GM18505 (cell line): ENCODE measurements at regions not wholly inside any gene's neighbourhood (a gene's known extent, or its start where the extent isn't known, plus 50 kb on each side); places are given as distances from the start of the nearest gene placed in this dataset.
"Not testable (repeated sequence)": the region's sequence is repeated elsewhere in the genome, so short reads cannot be mapped to it uniquely, and the experiment has no call there.

Experiments used
- ATAC-seq: cut with Tn5 transposase; IDR thresholded peaks from one replicate; pipeline ENCODE4 v1.9.1; 2021; ENCODE audit not compliant: unreplicated experiment
- POLR2A ChIP-seq: IDR thresholded peaks from 4 replicates; pipeline ENCODE4 v1.6.1; 2011; ENCODE audit warnings: borderline replicate concordance; ENCODE audit not compliant: insufficient read depth, insufficient read length; ENCODE audit errors: extremely low read depth

DNA sequence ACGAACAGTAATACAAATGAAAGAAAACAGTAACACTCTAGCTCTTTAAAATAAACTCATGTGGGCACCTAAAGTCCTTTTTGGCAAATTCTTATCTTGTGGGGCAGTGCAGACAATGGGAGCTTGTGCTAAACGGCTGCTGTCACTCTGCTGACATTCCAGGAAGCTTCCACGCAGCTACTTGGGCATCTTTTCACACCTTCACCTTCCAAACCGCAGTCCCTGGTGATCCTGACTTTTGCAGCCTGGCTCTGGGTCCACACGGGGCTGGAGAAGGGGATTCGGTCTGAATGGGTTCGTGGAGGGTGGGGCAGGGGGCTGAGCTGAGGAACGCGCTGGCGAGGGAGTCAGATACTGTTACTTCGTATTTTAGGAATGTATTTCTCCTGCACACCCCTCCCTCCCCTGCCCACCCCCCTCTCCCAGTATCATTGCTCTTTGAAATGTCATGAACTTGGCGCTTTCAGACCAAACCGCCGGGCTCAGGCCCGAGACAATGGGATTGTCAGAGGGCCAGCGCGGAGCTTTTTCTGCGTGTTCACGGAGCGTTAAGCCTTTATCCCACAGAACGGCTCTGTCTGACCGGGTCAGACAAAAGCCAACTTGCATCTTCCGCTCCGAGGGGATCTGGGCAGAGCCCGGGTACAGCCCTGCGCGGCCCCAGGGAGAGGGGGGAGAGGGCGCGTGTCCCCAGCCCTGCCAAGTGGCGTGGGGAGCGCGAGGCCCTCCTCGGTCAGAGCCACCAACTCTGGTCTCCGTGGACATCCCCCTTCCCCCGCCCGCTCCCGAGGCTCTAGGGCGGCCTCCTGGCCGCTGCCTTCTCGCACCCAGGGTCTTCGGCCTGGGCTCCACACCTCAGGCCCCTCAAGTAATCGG, 76.7 kb upstream of the EN2 start:
- no peak for TF ChIP-seq POLR2A
- ATAC-seq, result no peak

GRCh38 chr7:155381852-155382801, 75.8 kb upstream of the EN2 start:
- ATAC-seq, result no peak
- no peak for TF ChIP-seq POLR2A

GRCh38 chr7:155382802-155383171, 75.1 kb upstream of the EN2 start:
- ATAC-seq, result no peak
- TF ChIP-seq POLR2A, result no peak

DNA sequence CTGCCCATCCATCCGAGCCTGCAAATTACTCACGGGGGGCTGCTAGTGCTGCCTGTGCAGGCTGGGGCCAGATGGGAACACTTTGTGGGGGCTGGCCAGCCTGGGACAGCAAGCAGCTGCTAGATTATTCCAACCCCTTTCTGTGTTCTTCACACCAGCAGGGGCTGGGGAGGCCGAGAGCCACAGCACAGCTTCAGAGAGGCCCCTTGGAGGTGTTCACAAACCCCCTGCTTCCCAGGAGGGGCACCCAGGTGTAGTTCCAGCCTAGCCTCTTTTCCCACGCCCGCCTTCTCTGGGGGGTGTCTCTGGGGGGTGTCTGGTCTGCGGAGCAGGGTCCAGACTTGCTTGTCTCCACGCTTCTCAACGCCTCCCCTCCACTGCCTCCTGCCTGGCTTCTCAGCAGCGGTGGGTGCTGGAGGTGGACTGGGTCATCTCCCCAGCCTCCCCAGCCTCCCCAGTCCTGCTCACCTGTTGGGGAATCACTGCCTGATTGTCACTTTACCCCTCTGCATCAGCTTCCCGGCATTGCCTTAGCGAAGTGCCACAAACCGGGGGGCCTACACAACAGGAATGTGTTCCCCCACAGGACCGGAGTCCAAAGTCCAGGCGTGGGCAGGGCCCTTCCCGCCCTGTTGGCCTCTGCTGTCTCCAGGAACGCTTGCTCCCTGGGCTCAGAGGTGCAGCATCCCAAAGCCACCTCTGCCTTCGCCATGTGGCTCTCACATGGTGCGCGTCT, 74.0 kb upstream of the EN2 start:
- ATAC-seq, result no peak

GRCh38 chr7:155384751-155385150, 73.2 kb upstream of the EN2 start:
- no peak for ATAC-seq
- no peak for TF ChIP-seq POLR2A

More for the DNA sequence above, 74.0 kb upstream of the EN2 start:
- TF ChIP-seq POLR2A, result no peak

DNA sequence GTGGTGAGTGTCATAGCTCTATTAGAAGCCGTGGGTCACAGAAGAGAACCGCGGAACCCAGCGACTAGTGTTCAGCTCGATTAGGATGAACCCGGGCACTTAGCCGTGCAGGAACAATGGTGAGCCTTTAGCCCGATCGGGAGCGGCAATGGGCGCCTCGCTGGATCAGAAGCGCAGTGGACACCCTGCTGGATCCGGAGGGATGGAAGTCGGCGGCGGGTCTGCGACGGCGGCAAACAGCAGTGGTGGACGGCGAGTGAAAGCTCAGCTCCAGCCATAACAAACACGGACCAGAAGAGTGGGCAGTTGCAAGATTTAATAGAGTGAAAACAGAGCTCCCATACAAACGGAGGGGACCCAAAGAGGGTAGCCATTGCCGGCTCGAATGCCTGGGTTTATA, 72.7 kb upstream of the EN2 start:
- not testable (repeated sequence) for ATAC-seq

DNA sequence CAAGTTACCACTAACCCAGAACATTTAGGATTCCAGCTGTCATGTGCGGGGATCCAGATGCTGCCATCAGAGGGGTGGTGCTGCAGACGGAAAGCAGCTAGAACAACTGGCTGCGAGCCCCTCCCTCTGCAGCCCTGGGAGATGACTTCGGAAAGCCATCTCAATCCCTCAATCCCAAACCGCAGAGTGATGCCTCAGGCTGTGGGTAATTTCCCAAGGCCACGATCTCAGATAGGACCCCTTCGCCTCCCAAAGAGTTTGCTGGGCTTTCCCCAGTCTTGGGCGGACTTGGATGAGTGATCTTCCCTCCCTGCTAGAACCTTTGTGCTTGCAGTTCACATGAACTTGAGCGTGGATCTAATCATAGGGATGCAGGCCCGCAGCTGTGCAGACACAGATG, 71.3 kb upstream of the EN2 start:
- no peak for TF ChIP-seq POLR2A
- no peak for ATAC-seq

GRCh38 chr7:155387066-155387620, 70.8 kb upstream of the EN2 start:
- no peak for TF ChIP-seq POLR2A
- ATAC-seq, result no peak

GRCh38 chr7:155388561-155388960, 69.4 kb upstream of the EN2 start:
- no peak for ATAC-seq
- TF ChIP-seq POLR2A, result no peak

GRCh38 chr7:155391414-155391813, 66.5 kb upstream of the EN2 start:
- ATAC-seq, result no peak
- no peak for TF ChIP-seq POLR2A

DNA sequence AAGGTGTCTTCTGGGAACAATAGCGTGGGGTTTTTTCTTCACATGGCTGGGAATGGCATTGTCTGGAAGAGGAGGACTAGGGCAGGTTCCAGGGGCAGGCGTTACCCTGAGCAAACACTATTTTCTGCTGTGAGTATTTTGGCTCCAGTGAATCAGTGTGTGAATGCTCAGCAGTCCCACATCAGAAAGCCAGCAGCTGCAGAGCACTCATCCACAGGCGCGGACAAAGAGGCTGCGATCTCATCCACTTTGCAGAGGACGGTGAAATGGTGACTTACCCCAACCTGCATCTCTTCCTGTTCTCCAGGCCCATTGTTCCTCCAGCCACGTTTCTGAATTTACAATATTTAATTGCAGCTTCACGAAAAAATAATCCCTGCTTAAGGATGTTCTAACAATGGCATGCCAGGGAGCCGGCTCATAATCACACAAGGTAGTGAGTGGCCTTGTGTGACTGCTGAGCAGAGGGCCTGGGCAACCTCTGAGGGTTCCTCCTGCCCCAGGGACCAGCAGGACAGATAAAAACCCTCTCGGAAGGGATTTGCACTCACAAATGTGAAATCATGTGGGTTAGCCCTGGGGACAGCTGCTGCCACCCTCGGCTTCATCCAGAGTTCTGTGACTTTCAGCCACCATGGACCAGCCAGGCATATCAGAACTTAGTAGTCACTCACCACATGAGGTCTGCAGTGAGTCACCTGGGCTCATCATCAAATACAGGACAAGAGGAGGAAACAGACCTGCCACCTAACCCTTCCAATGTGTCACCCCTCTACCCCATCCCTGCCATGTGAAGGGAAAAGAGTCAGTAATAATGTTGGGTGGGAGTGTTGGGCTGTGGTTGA, 65.0 kb upstream of the EN2 start:
- TF ChIP-seq POLR2A, result no peak
- ATAC-seq, result no peak

- no peak for ATAC-seq
- TF ChIP-seq POLR2A, result no peak
Measured at GRCh38 chr7:155394413-155394812, 63.5 kb upstream of the EN2 start.
